NB4 (cell line): ENCODE measurements at regions not wholly inside any gene's neighbourhood (a gene's known extent, or its start where the extent isn't known, plus 50 kb on each side); places are given as distances from the start of the nearest gene placed in this dataset.

Experiments
- CTCF ChIP-seq: IDR thresholded peaks from one replicate; pipeline ENCODE4 v1.5.1; 2012; ENCODE audit warnings: low read depth, low read length
- MAX ChIP-seq: IDR thresholded peaks from 2 replicates; pipeline ENCODE4 v1.6.1; 2011; ENCODE audit warnings: low read depth, low read length

GRCh38 chr20:12072954-12073264, 155.2 kb downstream of the BTBD3 start:
- TF ChIP-seq CTCF = no peak
- no peak for TF ChIP-seq MAX
